Astrocyte (in vitro differentiated cells and primary cell): ENCODE measurements at regions not wholly inside any gene's neighbourhood (a gene's known extent, or its start where the extent isn't known, plus 50 kb on each side); places are given as distances from the start of the nearest gene placed in this dataset.

Experiments
- DNase-seq: peaks from one replicate; pipeline ENCODE4 v3.0.0-alpha.2; 2010; ENCODE audit warnings: low read depth
- FAIRE-seq: peaks from 2 replicates; lab custom pipeline; 2011; peaks lifted over from hg19 to GRCh38; lab: Jason Lieb, UNC
- H2AFZ ChIP-seq: 2 replicates; pipeline ENCODE4 v1.6.0; 2012; ENCODE audit warnings: low read depth, low read length, inconsistent platforms
- H3K27ac ChIP-seq: 2 replicates; pipeline ENCODE4 v1.5.1; 2011; ENCODE audit warnings: low read depth, low read length, inconsistent platforms
- H3K27me3 ChIP-seq: 2 replicates; pipeline ENCODE4 v1.6.0; 2011; ENCODE audit warnings: low read length, inconsistent platforms; ENCODE audit not compliant: insufficient read depth
- H3K36me3 ChIP-seq: 2 replicates; pipeline ENCODE4 v1.5.1; 2011; ENCODE audit warnings: low read length, inconsistent platforms; ENCODE audit not compliant: insufficient read depth
- H3K4me1 ChIP-seq: 2 replicates; pipeline ENCODE4 v1.5.1; 2011; ENCODE audit warnings: low read length, inconsistent platforms; ENCODE audit not compliant: insufficient read depth
- H3K4me2 ChIP-seq: 2 replicates; pipeline ENCODE4 v1.6.0; 2012; ENCODE audit warnings: low read length, inconsistent platforms
- H3K4me3 ChIP-seq: 2 replicates; pipeline ENCODE4 v1.5.1; 2011; ENCODE audit warnings: low read depth, mild to moderate bottlenecking, low read length, inconsistent platforms; ENCODE audit not compliant: insufficient read depth
- H3K79me2 ChIP-seq: 2 replicates; pipeline ENCODE4 v1.6.0; 2012; ENCODE audit warnings: mild to moderate bottlenecking, low read length, inconsistent platforms; ENCODE audit not compliant: insufficient read depth
- H3K9ac ChIP-seq: 2 replicates; pipeline ENCODE4 v1.6.0; 2012; ENCODE audit warnings: mild to moderate bottlenecking, low read length, inconsistent platforms
- H3K9me3 ChIP-seq: 2 replicates; pipeline ENCODE4 v1.5.1; 2012; ENCODE audit warnings: low read depth, mild to moderate bottlenecking, low read length, inconsistent platforms; ENCODE audit not compliant: insufficient read depth
- H4K20me1 ChIP-seq: 2 replicates; pipeline ENCODE4 v1.6.0; 2012; ENCODE audit warnings: low read length, inconsistent platforms; ENCODE audit not compliant: insufficient read depth
- H3K27ac Mint-ChIP-seq: one replicate; pipeline ENCODE4 v1.8.0; 2021; ENCODE audit warnings: mild to moderate bottlenecking, mixed read lengths; ENCODE audit not compliant: unreplicated experiment
- H3K27me3 Mint-ChIP-seq: one replicate; pipeline ENCODE4 v1.8.0; 2021; ENCODE audit warnings: low read depth, mixed read lengths; ENCODE audit not compliant: unreplicated experiment
- H3K36me3 Mint-ChIP-seq: one replicate; pipeline ENCODE4 v1.8.0; 2021; ENCODE audit warnings: low read depth, mixed read lengths; ENCODE audit not compliant: unreplicated experiment
- H3K4me1 Mint-ChIP-seq: one replicate; pipeline ENCODE4 v1.8.0; 2021; ENCODE audit warnings: low read depth, mixed read lengths; ENCODE audit not compliant: unreplicated experiment
- H3K4me3 Mint-ChIP-seq: one replicate; pipeline ENCODE4 v1.8.0; 2021; ENCODE audit warnings: mild to moderate bottlenecking, moderate library complexity, mixed read lengths; ENCODE audit not compliant: unreplicated experiment
- H3K9me3 Mint-ChIP-seq: one replicate; pipeline ENCODE4 v1.8.0; 2021; ENCODE audit warnings: mild to moderate bottlenecking, mixed read lengths; ENCODE audit not compliant: unreplicated experiment
- EZH2 ChIP-seq: IDR thresholded peaks from 2 replicates; pipeline ENCODE4 v1.6.1; 2012; ENCODE audit warnings: mild to moderate bottlenecking, low read length, inconsistent platforms; ENCODE audit not compliant: insufficient read depth
- TF ChIP-seq, protein P1 (sequence below): IDR thresholded peaks from 2 replicates; pipeline ENCODE4 v1.5.1; 2011; ENCODE audit warnings: low read depth, mild to moderate bottlenecking, inconsistent platforms, low read length, moderate library complexity; ENCODE audit not compliant: insufficient read depth

DNA sequence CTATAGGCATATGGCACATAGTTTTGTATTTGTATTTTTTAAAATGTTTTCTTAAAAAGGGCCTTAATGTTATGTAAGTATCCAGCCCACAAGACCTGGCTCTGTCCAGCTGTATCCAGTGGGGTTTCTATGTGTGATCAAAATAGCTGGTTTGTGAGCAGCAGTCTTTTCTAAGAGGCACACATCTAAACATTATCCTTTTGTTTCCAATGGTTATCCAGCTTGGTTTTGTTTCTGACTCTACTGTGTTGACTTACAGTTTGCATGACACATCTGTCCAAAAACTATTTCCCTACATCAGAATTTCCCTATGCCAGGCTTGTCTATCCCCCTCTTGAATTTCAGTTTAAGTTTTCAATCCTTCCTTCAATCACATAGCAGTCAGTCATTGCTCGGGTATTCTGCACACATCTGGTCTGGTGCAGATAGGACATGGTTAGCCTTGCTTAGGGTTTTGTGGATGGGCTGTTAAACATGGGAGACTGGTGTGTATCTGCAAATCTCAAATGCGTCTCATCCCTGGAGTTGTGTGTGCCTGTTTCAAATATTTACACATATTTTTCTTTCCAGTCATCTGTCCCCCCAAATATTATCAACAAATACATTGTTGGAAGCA lies 104.2 kb downstream of the SAMD9 start:
- no peaks in the 10 kb centered on the region for H3K27me3 Mint-ChIP-seq

DNA sequence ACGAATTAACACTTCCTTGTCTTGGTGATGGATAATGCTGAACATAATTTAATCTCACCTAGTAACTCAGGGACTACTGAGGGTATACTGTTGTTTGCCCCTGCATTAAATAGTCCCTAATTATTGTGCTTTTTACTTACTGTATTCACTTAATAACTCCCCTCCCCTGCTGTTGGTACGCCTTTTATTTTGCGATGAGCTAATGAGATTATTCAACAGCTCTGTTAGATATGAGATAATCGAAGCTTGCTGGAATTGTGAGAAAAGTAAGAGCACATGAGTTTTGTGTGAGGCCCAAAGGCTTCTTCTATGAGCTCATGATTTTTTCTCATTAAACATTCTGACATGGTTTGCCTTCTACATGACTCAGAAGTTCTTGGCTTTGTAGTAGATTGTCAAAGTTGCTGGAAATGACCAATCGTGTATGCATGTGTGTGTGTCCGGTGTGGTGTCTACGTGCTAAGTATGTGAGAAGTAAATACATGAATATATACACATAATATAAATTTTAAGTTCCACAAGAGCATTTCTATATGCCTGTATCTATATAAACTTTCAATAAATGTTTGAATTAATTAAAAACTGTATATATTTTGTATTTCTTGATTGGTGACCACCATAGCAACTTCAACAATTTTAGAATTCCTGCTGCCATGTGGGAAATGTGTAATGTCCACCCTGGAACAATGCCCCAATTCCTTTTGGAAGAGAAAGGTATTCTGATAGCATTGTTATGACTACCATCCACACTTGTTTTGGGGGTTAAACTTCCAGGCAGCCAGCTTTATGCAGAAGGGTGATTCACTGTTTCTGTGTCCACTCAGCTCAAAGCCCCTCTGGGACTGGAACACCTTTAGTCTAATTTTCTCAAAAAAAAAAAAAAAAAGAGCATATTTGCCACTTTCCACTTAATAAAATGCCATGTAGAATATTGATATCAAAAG lies 106.2 kb downstream of the SAMD9 start:
- TF ChIP-seq, protein P1, sequence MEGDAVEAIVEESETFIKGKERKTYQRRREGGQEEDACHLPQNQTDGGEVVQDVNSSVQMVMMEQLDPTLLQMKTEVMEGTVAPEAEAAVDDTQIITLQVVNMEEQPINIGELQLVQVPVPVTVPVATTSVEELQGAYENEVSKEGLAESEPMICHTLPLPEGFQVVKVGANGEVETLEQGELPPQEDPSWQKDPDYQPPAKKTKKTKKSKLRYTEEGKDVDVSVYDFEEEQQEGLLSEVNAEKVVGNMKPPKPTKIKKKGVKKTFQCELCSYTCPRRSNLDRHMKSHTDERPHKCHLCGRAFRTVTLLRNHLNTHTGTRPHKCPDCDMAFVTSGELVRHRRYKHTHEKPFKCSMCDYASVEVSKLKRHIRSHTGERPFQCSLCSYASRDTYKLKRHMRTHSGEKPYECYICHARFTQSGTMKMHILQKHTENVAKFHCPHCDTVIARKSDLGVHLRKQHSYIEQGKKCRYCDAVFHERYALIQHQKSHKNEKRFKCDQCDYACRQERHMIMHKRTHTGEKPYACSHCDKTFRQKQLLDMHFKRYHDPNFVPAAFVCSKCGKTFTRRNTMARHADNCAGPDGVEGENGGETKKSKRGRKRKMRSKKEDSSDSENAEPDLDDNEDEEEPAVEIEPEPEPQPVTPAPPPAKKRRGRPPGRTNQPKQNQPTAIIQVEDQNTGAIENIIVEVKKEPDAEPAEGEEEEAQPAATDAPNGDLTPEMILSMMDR, result no peak
- no peak for TF ChIP-seq EZH2
- peaks cover 42% of the 10 kb centered on the region for H3K4me1 Mint-ChIP-seq
- no peaks in the 10 kb centered on the region for H3K27me3 Mint-ChIP-seq
- Histone ChIP-seq H3K36me3 (no peaks in the 10 kb centered on the region), H2AFZ (no peak overlapping the region), H3K9me3 (no peaks in the 10 kb centered on the region), H3K4me2 (peak overlapping the region; percentile 56), H3K27ac (peak overlapping the region; percentile 80), H3K27me3 (no peaks in the 10 kb centered on the region), H4K20me1 (no peaks in the 10 kb centered on the region), H3K4me3 (no peak overlapping the region), H3K9ac (peak overlapping the region; percentile 64), H3K79me2 (no peaks in the 10 kb centered on the region), H3K4me1 (peaks cover 36% of the 10 kb centered on the region)
- no peaks in the 10 kb centered on the region for H3K9me3 Mint-ChIP-seq
- FAIRE-seq, result peak; percentile 97
- peak overlapping the region; percentile 95 for H3K27ac Mint-ChIP-seq
- peak; percentile 100 for DNase-seq
- H3K4me3 Mint-ChIP-seq, result peak overlapping the region; percentile 2
- H3K36me3 Mint-ChIP-seq, result no peaks in the 10 kb centered on the region

More for the DNA sequence above, 104.2 kb downstream of the SAMD9 start:
- TF ChIP-seq, protein P1, result no peak
- TF ChIP-seq EZH2, result no peak
- H3K4me3 ChIP-seq, result no peak overlapping the region
- FAIRE-seq (no peak), DNase-seq (no peak)
- peaks cover 36% of the 10 kb centered on the region for H3K4me1 ChIP-seq
- H3K9ac ChIP-seq, result no peak overlapping the region
- H3K27ac ChIP-seq, result no peak overlapping the region
- no peaks in the 10 kb centered on the region for H3K36me3 ChIP-seq
- H2AFZ ChIP-seq, result no peak overlapping the region
- peaks cover 54% of the 10 kb centered on the region for H3K4me1 Mint-ChIP-seq
- H3K9me3 ChIP-seq, result no peaks in the 10 kb centered on the region
- H3K4me3 Mint-ChIP-seq, result no peak overlapping the region
- no peaks in the 10 kb centered on the region for H3K79me2 ChIP-seq
- H3K36me3 Mint-ChIP-seq, result no peaks in the 10 kb centered on the region
- no peaks in the 10 kb centered on the region for H3K27me3 ChIP-seq
- no peak overlapping the region for H3K4me2 ChIP-seq
- H3K9me3 Mint-ChIP-seq, result no peaks in the 10 kb centered on the region
- no peaks in the 10 kb centered on the region for H4K20me1 ChIP-seq
- H3K27ac Mint-ChIP-seq, result peak overlapping the region; percentile 86
